Esophagus mucosa (tissue), 1 donor: ENCODE measurements at regions not wholly inside any gene's neighbourhood (a gene's known extent, or its start where the extent isn't known, plus 50 kb on each side); places are given as distances from the start of the nearest gene placed in this dataset.

Experiments used
- ATAC-seq: fragments of 200-7000 bp; cut with Tn5 transposase; one replicate; pipeline ENCODE4 v1.9.1; 2020
- donor health status: DM: yes; HTN: yes; CAD: no.

- ATAC-seq = peak; percentile 48
Observed at GRCh38 chrX:67780694-67781109, 236.9 kb downstream of the AR start.

GRCh38 chrX:67781132-67781531 lies 237.3 kb downstream of the AR start:
- ATAC-seq = peak; percentile 10

- no peak for ATAC-seq
Observed at GRCh38 chrX:67784712-67785111, 240.9 kb downstream of the AR start.

- ATAC-seq = no peak
Observed at GRCh38 chrX:67787196-67787595, 243.4 kb downstream of the AR start.

- no peak for ATAC-seq
Observed at GRCh38 chrX:67789536-67789935, 245.7 kb downstream of the AR start.
